HepG2 (cell line): ENCODE measurements at regions not wholly inside any gene's neighbourhood (a gene's known extent, or its start where the extent isn't known, plus 50 kb on each side); places are given as distances from the start of the nearest gene placed in this dataset.

ENCODE experiments used
- ATAC-seq: fragments of 200-7000 bp; cut with Tn5 transposase; 3 replicates; pipeline ENCODE4 v1.9.1; 2020; ENCODE audit warnings: mild to moderate bottlenecking, moderate library complexity
- BruUV-seq: library from RNA; stranded (reverse); fragments of 400-500 nt; replicated peaks from 2 replicates; lab custom pipeline; 2021; lab: Mats Ljungman, UMichigan
- CTCF ChIA-PET: fragments of 300-600 bp; formaldehyde crosslinking; extraction: SDS; loops from one replicate; lab custom pipeline; 2021; ENCODE audit warnings: low total read pairs, inconsistent platforms, low intra/inter-chr PET ratio; lab: Yijun Ruan, JAX
- POLR2A ChIA-PET: fragments of 350-600 bp; sonication (Branson Sonifier 250); formaldehyde crosslinking; loops from one replicate; lab custom pipeline; 2020; ENCODE audit warnings: antibody characterized with exemption, inconsistent platforms; lab: Yijun Ruan, JAX
- DNase-seq: peaks from one replicate; pipeline ENCODE4 v3.0.0-alpha.2; 2015; ENCODE audit warnings: low spot score
- FAIRE-seq: peaks from 3 replicates; lab custom pipeline; 2011; peaks lifted over from hg19 to GRCh38; lab: Jason Lieb, UNC
- H2AFZ ChIP-seq: one replicate; pipeline ENCODE4 v1.6.1; 2011; ENCODE audit warnings: low read length, inconsistent platforms
- H3K27ac ChIP-seq: fragments of 300-600 bp; 3 replicates; pipeline ENCODE4 v1.8.0; 2011; ENCODE audit warnings: mixed run types, mild to moderate bottlenecking, mixed read lengths, low read length, inconsistent platforms; ENCODE audit not compliant: insufficient read depth; ENCODE audit errors: extremely low read length
- H3K27me3 ChIP-seq, 2 experiments: fragments of 200-600 bp in 1 of 2; 2 replicates in 1 of 2; 3 replicates in 1 of 2; pipeline versions ENCODE4 v1.6.0 to v1.8.0; 2011; ENCODE audit warnings: low read length in 2 of 2, mild to moderate bottlenecking in 2 of 2, moderate library complexity in 2 of 2, inconsistent platforms in 1 of 2; ENCODE audit not compliant: insufficient read depth in 2 of 2, control insufficient read depth in 1 of 2
- H3K36me3 ChIP-seq, 2 experiments: fragments of 200-600 bp in 1 of 2; replicated peaks in 1 of 2; 2 replicates in 1 of 2; 3 replicates in 1 of 2; pipeline versions ENCODE4 v1.5.1 to v1.8.0; 2011; ENCODE audit warnings: low read length in 2 of 2, inconsistent platforms in 1 of 2; ENCODE audit not compliant: insufficient read depth in 2 of 2, control insufficient read depth in 1 of 2
- H3K4me1 ChIP-seq: 2 replicates; pipeline ENCODE4 v1.5.1; 2012; ENCODE audit warnings: low read length, inconsistent platforms; ENCODE audit not compliant: insufficient read depth
- H3K4me2 ChIP-seq: 2 replicates; pipeline ENCODE4 v1.6.0; 2011; ENCODE audit warnings: low read depth, low read length, inconsistent platforms
- H3K4me3 ChIP-seq, 3 experiments: fragments of 200-600 bp in 1 of 3; sonication (generic), shearing (Covaris generic) in 1 of 3; replicated peaks in 1 of 3; 2 replicates each; pipeline ENCODE4 v1.5.1; 2011 to 2016; ENCODE audit warnings: low read length in 3 of 3, inconsistent platforms in 2 of 3, low read depth in 2 of 3, mild to moderate bottlenecking in 2 of 3, control low read depth in 1 of 3, mixed read lengths in 1 of 3; ENCODE audit not compliant: insufficient read depth in 1 of 3
- H3K79me2 ChIP-seq: one replicate; pipeline ENCODE4 v1.6.1; 2011; ENCODE audit warnings: low read length, inconsistent platforms; ENCODE audit not compliant: insufficient read depth
- H3K9ac ChIP-seq: 2 replicates; pipeline ENCODE4 v1.6.0; 2011; ENCODE audit warnings: mild to moderate bottlenecking, low read depth, low read length, inconsistent platforms; ENCODE audit not compliant: insufficient read depth
- H3K9me3 ChIP-seq: 2 replicates; pipeline ENCODE4 v1.5.1; 2012; ENCODE audit warnings: mild to moderate bottlenecking, low read length
- H4K20me1 ChIP-seq: 2 replicates; pipeline ENCODE4 v1.6.0; 2011; ENCODE audit warnings: inconsistent platforms, mild to moderate bottlenecking, low read length, moderate library complexity; ENCODE audit not compliant: insufficient read depth
- EP300 ChIP-seq, 3 experiments: sonication (generic) in 1 of 3; formaldehyde crosslinking in 1 of 3; IDR thresholded peaks; 2 replicates each; pipeline versions ENCODE4 v1.5.1 to v1.6.1; 2011 to 2020; ENCODE audit warnings: low read depth in 2 of 3, low read length in 2 of 3, borderline replicate concordance in 1 of 3, improper control_type of control experiment in 1 of 3, mild to moderate bottlenecking in 1 of 3, missing genetic modification reagents in 1 of 3, moderate library complexity in 1 of 3
- KLF6 ChIP-seq: IDR thresholded peaks from 2 replicates; pipeline ENCODE4 v1.8.0; 2016; ENCODE audit warnings: missing biosample characterization, missing genetic modification reagents
- PAX8 ChIP-seq: sonication (generic); formaldehyde crosslinking; IDR thresholded peaks from 2 replicates; pipeline ENCODE4 v1.8.0; 2022; ENCODE audit warnings: mild to moderate bottlenecking, missing genetic modification reagents, borderline replicate concordance
- ZNF230 ChIP-seq: sonication (generic); formaldehyde crosslinking; IDR thresholded peaks from 2 replicates; pipeline ENCODE4 v1.4.0; 2020; ENCODE audit warnings: mild to moderate bottlenecking, missing genetic modification reagents
- ZNF3 ChIP-seq: IDR thresholded peaks from 2 replicates; pipeline ENCODE4 v1.7.0; 2017; ENCODE audit warnings: inconsistent platforms
- ZNF891 ChIP-seq: sonication (generic); formaldehyde crosslinking; IDR thresholded peaks from 2 replicates; pipeline ENCODE4 v1.5.0; 2020; ENCODE audit warnings: mild to moderate bottlenecking, missing genetic modification reagents
- WGBS: methylation state at CpG from one replicate; pipeline ENCODE4 v1.1.6; 2017; ENCODE audit warnings: low lambda C conversion rate; 5-methylcytosine and 5-hydroxymethylcytosine counted together
- in situ Hi-C: cut with HindIII; loops from 2 replicates; pipeline ENCODE4 v1.10.0; 2017; ENCODE audit warnings: low pct_unique_long_range_greater_than_20kb; ENCODE audit not compliant: extremely low pct_ligation_motif_present
- intact Hi-C: fragments of 100-400 bp; cut with micrococcal nuclease; formaldehyde crosslinking; loops from one replicate; pipeline ENCODE4 v1.10.0; 2022; ENCODE audit not compliant: unreplicated experiment
- TF ChIP-seq, protein P1 (sequence below): sonication (generic); formaldehyde crosslinking; IDR thresholded peaks from 2 replicates; pipeline ENCODE4 v1.4.0; 2020; ENCODE audit warnings: missing genetic modification reagents
- TF ChIP-seq, protein P2 (sequence below): sonication (generic); formaldehyde crosslinking; IDR thresholded peaks from 2 replicates; pipeline ENCODE4 v1.5.1; 2020; ENCODE audit warnings: mild to moderate bottlenecking, missing genetic modification reagents
- TF ChIP-seq, protein P3 (sequence below): sonication (generic); formaldehyde crosslinking; conservative IDR thresholded peaks from 2 replicates; pipeline ENCODE4 v1.4.0; 2020; ENCODE audit warnings: missing genetic modification reagents
- TF ChIP-seq, protein P4 (sequence below): IDR thresholded peaks from 2 replicates; pipeline ENCODE4 v1.6.1; 2012; ENCODE audit warnings: low read depth, low read length, improper control_type of control experiment

DNA sequence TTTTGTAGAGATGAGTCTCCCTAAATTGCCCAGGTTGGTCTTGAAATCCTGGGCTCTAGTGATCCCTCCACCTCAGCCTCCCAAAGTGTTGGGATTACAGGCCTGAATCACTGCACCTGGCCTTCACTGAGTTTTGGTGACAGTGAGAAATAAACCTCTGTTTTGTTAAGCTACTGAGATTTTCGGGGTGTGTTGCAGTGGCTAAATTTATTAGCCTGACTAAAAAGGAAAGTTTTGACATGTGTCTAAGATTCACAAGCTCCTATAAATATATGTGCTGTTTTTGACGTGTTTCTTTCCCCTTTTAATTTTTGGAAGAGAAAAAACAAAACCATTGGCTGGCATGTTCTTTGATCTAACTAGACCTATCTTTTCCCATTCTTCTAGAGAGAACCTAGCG is 190.5 kb upstream of the MC4R start:
- intact Hi-C loops: no loop called here
- CTCF ChIA-PET: no interaction called here
- no TSS peak for BruUV-seq

More for the DNA sequence above, 190.5 kb upstream of the MC4R start:
- H3K4me3 ChIP-seq: no peak overlapping the region
- POLR2A ChIA-PET: no interaction called here
- H3K9ac ChIP-seq: no peak overlapping the region
- H3K4me1 ChIP-seq: no peaks in the 10 kb centered on the region
- H3K36me3 ChIP-seq: no peaks in the 10 kb centered on the region
- no peak overlapping the region for H2AFZ ChIP-seq
- H3K27me3 ChIP-seq: no peaks in the 10 kb centered on the region
- TF ChIP-seq ZNF891 (CRISPR knock-in tag) (no peak), ZNF3 (CRISPR knock-in tag) (no peak), KLF6 (CRISPR knock-in tag) (no peak), EP300 (IDR thresholded peaks at IDR 0.05; ENCODE audit: low read depth in 2 of 2, low read length in 2 of 2) (no peak), EP300 (CRISPR knock-in tag; IDR thresholded peaks at IDR 0.05; ENCODE audit: borderline replicate concordance) (no peak), ZNF230 (CRISPR knock-in tag) (no peak), PAX8 (CRISPR knock-in tag) (no peak)
- TF ChIP-seq, protein P1, sequence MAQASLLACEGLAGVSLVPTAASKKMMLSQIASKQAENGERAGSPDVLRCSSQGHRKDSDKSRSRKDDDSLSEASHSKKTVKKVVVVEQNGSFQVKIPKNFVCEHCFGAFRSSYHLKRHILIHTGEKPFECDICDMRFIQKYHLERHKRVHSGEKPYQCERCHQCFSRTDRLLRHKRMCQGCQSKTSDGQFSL: no peak
- TF ChIP-seq, protein P2, sequence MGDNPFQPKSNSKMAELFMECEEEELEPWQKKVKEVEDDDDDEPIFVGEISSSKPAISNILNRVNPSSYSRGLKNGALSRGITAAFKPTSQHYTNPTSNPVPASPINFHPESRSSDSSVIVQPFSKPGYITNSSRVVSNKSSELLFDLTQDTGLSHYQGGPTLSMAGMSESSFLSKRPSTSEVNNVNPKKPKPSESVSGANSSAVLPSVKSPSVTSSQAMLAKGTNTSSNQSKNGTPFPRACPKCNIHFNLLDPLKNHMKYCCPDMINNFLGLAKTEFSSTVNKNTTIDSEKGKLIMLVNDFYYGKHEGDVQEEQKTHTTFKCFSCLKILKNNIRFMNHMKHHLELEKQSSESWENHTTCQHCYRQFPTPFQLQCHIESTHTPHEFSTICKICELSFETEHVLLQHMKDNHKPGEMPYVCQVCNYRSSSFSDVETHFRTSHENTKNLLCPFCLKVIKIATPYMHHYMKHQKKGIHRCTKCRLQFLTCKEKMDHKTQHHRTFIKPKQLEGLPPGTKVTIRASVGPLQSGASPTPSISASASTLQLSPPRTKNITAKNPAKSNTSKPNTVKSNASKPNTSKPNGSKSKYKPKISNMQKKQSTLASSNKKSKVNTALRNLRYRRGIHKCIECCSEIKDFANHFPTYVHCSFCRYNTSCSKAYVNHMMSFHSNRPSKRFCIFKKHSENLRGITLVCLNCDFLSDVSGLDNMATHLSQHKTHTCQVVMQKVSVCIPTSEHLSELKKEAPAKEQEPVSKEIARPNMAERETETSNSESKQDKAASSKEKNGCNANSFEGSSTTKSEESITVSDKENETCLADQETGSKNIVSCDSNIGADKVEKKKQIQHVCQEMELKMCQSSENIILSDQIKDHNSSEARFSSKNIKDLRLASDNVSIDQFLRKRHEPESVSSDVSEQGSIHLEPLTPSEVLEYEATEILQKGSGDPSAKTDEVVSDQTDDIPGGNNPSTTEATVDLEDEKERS (CRISPR knock-in tag): no peak
- TF ChIP-seq, protein P3, sequence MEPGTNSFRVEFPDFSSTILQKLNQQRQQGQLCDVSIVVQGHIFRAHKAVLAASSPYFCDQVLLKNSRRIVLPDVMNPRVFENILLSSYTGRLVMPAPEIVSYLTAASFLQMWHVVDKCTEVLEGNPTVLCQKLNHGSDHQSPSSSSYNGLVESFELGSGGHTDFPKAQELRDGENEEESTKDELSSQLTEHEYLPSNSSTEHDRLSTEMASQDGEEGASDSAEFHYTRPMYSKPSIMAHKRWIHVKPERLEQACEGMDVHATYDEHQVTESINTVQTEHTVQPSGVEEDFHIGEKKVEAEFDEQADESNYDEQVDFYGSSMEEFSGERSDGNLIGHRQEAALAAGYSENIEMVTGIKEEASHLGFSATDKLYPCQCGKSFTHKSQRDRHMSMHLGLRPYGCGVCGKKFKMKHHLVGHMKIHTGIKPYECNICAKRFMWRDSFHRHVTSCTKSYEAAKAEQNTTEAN: no peak
- TF ChIP-seq, protein P4, sequence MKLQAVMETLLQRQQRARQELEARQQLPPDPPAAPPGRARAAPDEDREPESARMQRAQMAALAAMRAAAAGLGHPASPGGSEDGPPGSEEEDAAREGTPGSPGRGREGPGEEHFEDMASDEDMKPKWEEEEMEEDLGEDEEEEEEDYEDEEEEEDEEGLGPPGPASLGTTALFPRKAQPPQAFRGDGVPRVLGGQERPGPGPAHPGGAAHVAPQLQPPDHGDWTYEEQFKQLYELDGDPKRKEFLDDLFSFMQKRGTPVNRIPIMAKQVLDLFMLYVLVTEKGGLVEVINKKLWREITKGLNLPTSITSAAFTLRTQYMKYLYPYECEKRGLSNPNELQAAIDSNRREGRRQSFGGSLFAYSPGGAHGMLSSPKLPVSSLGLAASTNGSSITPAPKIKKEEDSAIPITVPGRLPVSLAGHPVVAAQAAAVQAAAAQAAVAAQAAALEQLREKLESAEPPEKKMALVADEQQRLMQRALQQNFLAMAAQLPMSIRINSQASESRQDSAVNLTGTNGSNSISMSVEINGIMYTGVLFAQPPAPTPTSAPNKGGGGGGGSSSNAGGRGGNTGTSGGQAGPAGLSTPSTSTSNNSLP: no peak
- H4K20me1 ChIP-seq: no peaks in the 10 kb centered on the region
- no peak for ATAC-seq
- FAIRE-seq: no peak
- no peaks in the 10 kb centered on the region for H3K9me3 ChIP-seq
- H3K79me2 ChIP-seq: no peaks in the 10 kb centered on the region
- H3K4me2 ChIP-seq: no peak overlapping the region
- no peak for DNase-seq
- H3K27ac ChIP-seq: no peak overlapping the region
- 2% methylated on average over 3 of the region's 3 CpGs for WGBS
- in situ Hi-C loops: no loop called here
